ENCODE measurements at regions not wholly inside any gene's neighbourhood (a gene's known extent, or its start where the extent isn't known, plus 50 kb on each side); places are given as distances from the start of the nearest gene placed in this dataset.

DNA sequence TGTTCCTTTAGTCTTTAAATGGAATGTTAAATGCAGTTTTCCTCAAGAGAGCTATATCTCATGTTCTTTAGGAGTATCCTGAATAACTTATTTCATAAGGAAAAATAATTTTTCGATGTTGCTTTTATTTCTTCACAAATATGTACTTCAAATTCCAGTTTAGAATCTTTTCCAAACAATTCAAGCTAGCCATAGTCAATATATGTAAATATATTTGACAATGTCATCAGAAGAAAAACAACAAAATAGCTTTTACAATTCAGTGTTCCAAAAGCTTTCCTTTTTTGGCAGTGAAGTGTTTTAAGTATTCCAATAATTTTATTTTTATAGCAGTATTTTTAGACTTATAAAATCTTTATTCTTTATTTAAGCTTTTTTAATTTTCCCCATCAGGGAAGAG is 1532.0 kb downstream of the PCDH18 start:
- TF ChIP-seq POLR2AphosphoS5 (IDR thresholded peaks at IDR 0.05) (no peak), POLR2A (IDR thresholded peaks at IDR 0.05) (no peak)
- TF ChIP-seq, protein P1, sequence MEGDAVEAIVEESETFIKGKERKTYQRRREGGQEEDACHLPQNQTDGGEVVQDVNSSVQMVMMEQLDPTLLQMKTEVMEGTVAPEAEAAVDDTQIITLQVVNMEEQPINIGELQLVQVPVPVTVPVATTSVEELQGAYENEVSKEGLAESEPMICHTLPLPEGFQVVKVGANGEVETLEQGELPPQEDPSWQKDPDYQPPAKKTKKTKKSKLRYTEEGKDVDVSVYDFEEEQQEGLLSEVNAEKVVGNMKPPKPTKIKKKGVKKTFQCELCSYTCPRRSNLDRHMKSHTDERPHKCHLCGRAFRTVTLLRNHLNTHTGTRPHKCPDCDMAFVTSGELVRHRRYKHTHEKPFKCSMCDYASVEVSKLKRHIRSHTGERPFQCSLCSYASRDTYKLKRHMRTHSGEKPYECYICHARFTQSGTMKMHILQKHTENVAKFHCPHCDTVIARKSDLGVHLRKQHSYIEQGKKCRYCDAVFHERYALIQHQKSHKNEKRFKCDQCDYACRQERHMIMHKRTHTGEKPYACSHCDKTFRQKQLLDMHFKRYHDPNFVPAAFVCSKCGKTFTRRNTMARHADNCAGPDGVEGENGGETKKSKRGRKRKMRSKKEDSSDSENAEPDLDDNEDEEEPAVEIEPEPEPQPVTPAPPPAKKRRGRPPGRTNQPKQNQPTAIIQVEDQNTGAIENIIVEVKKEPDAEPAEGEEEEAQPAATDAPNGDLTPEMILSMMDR (IDR thresholded peaks at IDR 0.05): no peak
